PC-3 (cell line): ENCODE measurements at regions not wholly inside any gene's neighbourhood (a gene's known extent, or its start where the extent isn't known, plus 50 kb on each side); places are given as distances from the start of the nearest gene placed in this dataset.

Experiments used
- EZH2phosphoT487 ChIP-seq: fragments of 300-600 bp; sonication (generic); IDR thresholded peaks from 2 replicates; pipeline ENCODE4 v1.6.1; 2018; ENCODE audit warnings: mild to moderate bottlenecking, antibody characterized with exemption, low read length, borderline replicate concordance
- TF ChIP-seq, protein P1 (sequence below): fragments of 300-600 bp; sonication (generic); conservative IDR thresholded peaks from 2 replicates; pipeline ENCODE4 v1.5.1; 2017; ENCODE audit warnings: antibody characterized with exemption, low read depth, mild to moderate bottlenecking, low read length

DNA sequence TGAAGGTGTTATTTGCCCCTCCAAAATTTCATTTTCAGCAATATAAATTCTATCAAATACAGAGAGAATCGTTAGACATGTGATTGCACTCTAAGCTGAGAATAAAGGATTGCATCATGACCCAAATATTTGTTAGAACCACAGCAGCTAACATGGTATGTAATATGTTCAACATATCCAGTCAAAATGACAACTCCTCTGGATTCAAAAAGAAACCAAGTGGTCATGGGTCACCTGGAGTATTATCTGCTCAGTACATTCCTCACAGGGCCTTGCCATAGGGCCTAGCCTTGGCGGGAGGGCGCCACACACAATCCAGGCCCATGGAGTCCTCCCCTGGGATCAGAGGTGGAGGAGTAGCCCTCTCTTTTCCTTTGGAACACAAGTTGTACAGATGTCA lies 179.2 kb downstream of the HSD17B3 start:
- TF ChIP-seq, protein P1, sequence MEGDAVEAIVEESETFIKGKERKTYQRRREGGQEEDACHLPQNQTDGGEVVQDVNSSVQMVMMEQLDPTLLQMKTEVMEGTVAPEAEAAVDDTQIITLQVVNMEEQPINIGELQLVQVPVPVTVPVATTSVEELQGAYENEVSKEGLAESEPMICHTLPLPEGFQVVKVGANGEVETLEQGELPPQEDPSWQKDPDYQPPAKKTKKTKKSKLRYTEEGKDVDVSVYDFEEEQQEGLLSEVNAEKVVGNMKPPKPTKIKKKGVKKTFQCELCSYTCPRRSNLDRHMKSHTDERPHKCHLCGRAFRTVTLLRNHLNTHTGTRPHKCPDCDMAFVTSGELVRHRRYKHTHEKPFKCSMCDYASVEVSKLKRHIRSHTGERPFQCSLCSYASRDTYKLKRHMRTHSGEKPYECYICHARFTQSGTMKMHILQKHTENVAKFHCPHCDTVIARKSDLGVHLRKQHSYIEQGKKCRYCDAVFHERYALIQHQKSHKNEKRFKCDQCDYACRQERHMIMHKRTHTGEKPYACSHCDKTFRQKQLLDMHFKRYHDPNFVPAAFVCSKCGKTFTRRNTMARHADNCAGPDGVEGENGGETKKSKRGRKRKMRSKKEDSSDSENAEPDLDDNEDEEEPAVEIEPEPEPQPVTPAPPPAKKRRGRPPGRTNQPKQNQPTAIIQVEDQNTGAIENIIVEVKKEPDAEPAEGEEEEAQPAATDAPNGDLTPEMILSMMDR, result no peak
- no peak for TF ChIP-seq EZH2phosphoT487
